Fibroblast of upper back skin (primary cell): ENCODE measurements at regions not wholly inside any gene's neighbourhood (a gene's known extent, or its start where the extent isn't known, plus 50 kb on each side); places are given as distances from the start of the nearest gene placed in this dataset.

Experiments used
- DNase-seq: peaks from one replicate; pipeline ENCODE4 v3.0.0-alpha.2; 2013

GRCh38 chr15:37586011-37586583, 348.3 kb upstream of the TMCO5A start:
- peak; percentile 93 for DNase-seq

- DNase-seq: peak; percentile 40
These were observed 347.5 kb upstream of the TMCO5A start for GRCh38 chr15:37586976-37587375.

- DNase-seq: peak; percentile 34
These were observed 340.0 kb upstream of the TMCO5A start for GRCh38 chr15:37594417-37594816.

- no peak for DNase-seq
These were observed 338.9 kb upstream of the TMCO5A start for GRCh38 chr15:37595426-37595970.

GRCh38 chr15:37599156-37599555, 335.3 kb upstream of the TMCO5A start:
- DNase-seq: no peak

- DNase-seq: peak; percentile 60
These were observed 318.2 kb upstream of the TMCO5A start for GRCh38 chr15:37616215-37616614.

GRCh38 chr15:37618353-37618752, 316.1 kb upstream of the TMCO5A start:
- DNase-seq: peak; percentile 41

GRCh38 chr15:37619358-37620042, 314.9 kb upstream of the TMCO5A start:
- DNase-seq: no peak

GRCh38 chr15:37625576-37625975, 308.9 kb upstream of the TMCO5A start:
- DNase-seq: peak; percentile 60

GRCh38 chr15:37628507-37628906, 305.9 kb upstream of the TMCO5A start:
- no peak for DNase-seq

GRCh38 chr15:37636736-37637135, 297.7 kb upstream of the TMCO5A start:
- no peak for DNase-seq

GRCh38 chr15:37638116-37638515, 296.3 kb upstream of the TMCO5A start:
- DNase-seq: peak; percentile 24

GRCh38 chr15:37638691-37639090, 295.7 kb upstream of the TMCO5A start:
- DNase-seq: peak; percentile 21

GRCh38 chr15:37652646-37653417, 281.6 kb upstream of the TMCO5A start:
- DNase-seq: no peak

GRCh38 chr15:37678124-37678523, 256.3 kb upstream of the TMCO5A start:
- no peak for DNase-seq

GRCh38 chr15:37679627-37680026, 254.8 kb upstream of the TMCO5A start:
- no peak for DNase-seq

GRCh38 chr15:37682304-37682703, 252.1 kb upstream of the TMCO5A start:
- DNase-seq: peak; percentile 19

GRCh38 chr15:37691911-37692310, 242.5 kb upstream of the TMCO5A start:
- DNase-seq: peak; percentile 57

- peak; percentile 61 for DNase-seq
These were observed 240.5 kb upstream of the TMCO5A start for GRCh38 chr15:37693926-37694325.

GRCh38 chr15:37695719-37696118, 238.7 kb upstream of the TMCO5A start:
- DNase-seq: peak; percentile 76

- DNase-seq: no peak
These were observed 235.8 kb upstream of the TMCO5A start for GRCh38 chr15:37698679-37699078.

GRCh38 chr15:37701230-37701629, 233.2 kb upstream of the TMCO5A start:
- DNase-seq: no peak

- no peak for DNase-seq
These were observed 224.8 kb upstream of the TMCO5A start for GRCh38 chr15:37709669-37710068.

- peak; percentile 23 for DNase-seq
These were observed 219.3 kb upstream of the TMCO5A start for GRCh38 chr15:37715101-37715500.
